ENCODE measurements at regions not wholly inside any gene's neighbourhood (a gene's known extent, or its start where the extent isn't known, plus 50 kb on each side); places are given as distances from the start of the nearest gene placed in this dataset.
"Not testable (repeated sequence)": the region's sequence is repeated elsewhere in the genome, so short reads cannot be mapped to it uniquely, and the experiment has no call there.

DNA sequence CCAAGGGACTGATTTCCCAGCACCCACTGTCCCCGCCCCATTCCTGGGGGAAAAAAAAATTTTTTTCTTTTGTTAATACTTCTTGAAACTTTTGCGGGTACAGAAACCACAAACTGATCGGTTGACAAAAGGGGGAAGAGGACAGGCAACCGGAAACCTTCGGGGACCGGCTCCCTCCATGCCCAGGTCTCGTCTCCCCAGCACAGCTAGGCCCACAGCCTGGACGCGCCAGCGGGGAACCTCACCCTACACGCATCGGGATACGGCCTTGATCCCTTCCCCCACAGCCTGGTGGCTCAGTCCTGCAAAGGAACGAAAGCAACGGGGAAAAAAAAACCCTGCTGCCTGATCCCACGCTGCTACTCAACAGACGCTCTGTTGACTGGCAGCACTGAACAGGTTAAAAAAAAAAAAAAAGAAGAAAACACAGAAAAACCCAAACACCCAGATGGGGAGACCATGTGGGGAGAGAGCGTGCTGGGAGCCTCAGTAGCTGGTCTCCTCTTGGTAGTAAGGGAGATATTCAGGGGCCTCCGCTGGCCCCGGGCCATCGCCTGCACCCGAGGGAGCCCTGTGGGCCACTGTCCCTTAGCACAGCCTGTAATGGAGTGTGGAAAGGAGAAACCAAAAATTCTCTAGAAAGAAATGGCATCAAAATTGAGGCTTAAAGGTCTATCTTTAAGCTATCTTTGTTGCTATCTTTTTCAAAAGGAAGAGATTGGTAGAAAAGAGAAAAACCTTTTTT is 185.7 kb downstream of the POTEC start:
- DNase-seq (ENCODE audit: low read depth, low spot score); H3K27ac ChIP-seq: not testable (repeated sequence)

DNA sequence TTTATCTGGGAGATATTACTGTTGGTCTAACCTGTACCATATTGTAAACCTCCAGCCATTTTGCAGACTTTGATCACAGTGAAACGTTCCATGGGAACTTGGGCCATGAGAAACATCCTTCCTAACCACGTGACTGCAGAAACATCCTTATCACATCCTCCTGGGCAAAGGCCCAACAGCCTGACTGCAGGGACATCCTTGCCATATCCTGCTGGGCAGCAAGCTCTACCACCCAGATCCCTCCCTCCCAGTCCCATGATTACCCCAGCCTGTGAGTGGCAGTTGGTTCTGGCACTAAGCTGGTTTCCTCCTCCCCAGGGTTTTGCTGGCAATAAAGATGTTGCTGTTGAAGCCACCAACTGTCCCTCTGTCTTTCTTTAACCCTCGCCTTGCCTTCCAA is 201.2 kb downstream of the POTEC start:
- not testable (repeated sequence) for H3K27ac ChIP-seq

DNA sequence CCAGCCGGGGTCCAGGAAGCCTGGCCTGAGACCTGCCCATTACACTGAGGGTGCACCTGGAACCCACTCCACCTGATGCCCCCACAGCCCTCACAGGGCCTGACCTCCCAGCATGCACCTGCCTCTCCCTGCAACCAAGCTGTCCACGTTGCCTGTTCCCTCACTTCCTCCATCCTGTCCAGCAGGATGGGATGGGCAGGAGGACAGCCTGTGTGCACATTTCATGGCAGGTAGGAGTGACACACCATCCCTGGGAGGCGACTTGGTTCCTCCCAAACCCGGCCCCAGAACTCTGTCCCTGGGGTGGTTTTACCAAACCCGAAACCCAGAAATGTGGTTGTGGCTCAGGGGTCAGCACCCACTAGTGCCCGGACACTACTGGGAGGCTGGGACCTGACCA is 203.8 kb upstream of the ZNF519 start:
- not testable (repeated sequence) for DNase-seq (ENCODE audit: low read depth, low spot score); H3K27ac ChIP-seq

More for the DNA sequence above, 201.2 kb downstream of the POTEC start:
- not testable (repeated sequence) for DNase-seq (ENCODE audit: low read depth, low spot score)

- H3K27ac ChIP-seq; DNase-seq (ENCODE audit: low read depth, low spot score): not testable (repeated sequence)
Observed at GRCh38 chr18:14321217-14321616, 189.0 kb upstream of the ZNF519 start.

GRCh38 chr18:14301255-14301654 is 169.0 kb upstream of the ZNF519 start:
- not testable (repeated sequence) for DNase-seq (ENCODE audit: low read depth, low spot score); H3K27ac ChIP-seq

GRCh38 chr18:14295081-14295480 is 162.8 kb upstream of the ZNF519 start:
- DNase-seq (ENCODE audit: low read depth, low spot score): not testable (repeated sequence)

DNA sequence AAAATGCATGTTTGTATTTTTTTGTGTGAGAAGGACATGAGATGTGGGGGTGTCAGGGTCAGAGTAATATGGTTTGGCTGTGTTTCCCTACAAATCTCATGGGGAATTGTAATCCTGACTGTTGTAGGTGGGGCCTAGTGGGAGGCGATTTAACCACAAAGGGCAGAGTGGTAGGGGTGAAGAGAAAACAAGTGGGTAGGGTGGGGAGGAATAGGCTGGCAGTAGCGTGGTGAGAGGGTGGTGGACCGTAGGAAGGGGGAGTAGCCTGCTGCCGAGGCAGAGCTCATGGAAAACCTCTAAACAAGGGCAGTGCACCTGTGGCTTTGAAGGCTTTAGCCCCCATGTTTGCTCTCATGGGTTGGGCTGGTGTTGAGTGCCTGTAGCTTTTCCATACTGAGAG is 152.8 kb upstream of the ZNF519 start:
- no peak for DNase-seq (ENCODE audit: low read depth, low spot score)
- H3K27ac ChIP-seq: no peak overlapping the region

More at GRCh38 chr18:14295081-14295480, 162.8 kb upstream of the ZNF519 start:
- not testable (repeated sequence) for H3K27ac ChIP-seq

DNA sequence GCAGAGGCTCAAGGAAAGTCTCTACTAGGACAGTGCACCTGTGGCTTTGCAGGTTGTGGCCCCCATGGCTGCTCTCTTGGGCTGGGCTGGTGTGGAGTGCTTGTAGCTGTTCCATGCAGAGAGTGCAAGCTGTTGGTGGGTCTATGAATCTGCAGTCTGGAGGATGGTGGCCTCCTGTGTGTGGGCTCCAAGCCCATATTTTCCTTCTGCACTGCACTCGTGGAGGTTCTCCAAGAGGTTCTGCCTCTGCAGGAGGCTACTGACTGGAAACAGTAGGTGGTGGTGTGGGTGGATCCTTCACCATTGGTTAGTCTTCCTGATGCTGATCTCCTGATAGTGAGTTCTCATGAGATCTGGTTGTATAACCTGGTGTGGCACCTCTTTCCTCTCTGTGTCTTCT is 143.2 kb upstream of the ZNF519 start:
- not testable (repeated sequence) for DNase-seq (ENCODE audit: low read depth, low spot score)

GRCh38 chr18:14265637-14266410 is 133.6 kb upstream of the ZNF519 start:
- DNase-seq (ENCODE audit: low read depth, low spot score); H3K27ac ChIP-seq: not testable (repeated sequence)

More for the DNA sequence above, 143.2 kb upstream of the ZNF519 start:
- not testable (repeated sequence) for H3K27ac ChIP-seq

GRCh38 chr18:14262786-14263185 is 130.6 kb upstream of the ZNF519 start:
- not testable (repeated sequence) for DNase-seq (ENCODE audit: low read depth, low spot score); H3K27ac ChIP-seq

DNA sequence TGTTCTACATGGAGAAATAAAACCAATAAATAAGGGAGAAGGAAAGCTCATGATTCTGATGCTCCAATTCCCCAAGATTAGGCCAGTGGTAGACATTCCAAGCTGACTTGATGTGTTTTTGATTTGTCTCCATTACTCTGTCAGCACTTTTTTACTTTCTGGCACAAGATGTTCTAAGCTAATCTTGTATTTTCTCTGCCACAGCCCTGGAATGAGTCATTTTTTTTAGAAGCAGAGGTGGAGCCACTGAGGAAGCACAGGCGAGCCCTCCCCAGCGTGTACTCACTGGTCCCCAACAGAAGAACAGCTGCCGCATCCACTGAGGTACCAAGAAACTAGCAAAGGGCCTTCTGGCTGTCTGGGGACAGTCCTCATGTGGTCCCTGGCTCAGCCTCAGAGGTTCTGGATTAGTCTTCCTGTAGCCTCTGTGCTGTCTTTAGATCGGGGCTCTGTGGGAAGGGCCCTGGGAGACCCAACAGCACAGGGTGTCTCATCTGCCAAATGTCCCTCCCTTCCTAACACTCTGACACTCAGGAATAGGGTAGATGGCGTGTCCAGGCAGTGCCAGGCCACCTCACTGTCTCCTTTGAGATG is 117.9 kb upstream of the ZNF519 start:
- not testable (repeated sequence) for DNase-seq (ENCODE audit: low read depth, low spot score); H3K27ac ChIP-seq

- H3K27ac ChIP-seq; DNase-seq (ENCODE audit: low read depth, low spot score): not testable (repeated sequence)
Observed at GRCh38 chr18:14239224-14239623, 107.0 kb upstream of the ZNF519 start.

DNA sequence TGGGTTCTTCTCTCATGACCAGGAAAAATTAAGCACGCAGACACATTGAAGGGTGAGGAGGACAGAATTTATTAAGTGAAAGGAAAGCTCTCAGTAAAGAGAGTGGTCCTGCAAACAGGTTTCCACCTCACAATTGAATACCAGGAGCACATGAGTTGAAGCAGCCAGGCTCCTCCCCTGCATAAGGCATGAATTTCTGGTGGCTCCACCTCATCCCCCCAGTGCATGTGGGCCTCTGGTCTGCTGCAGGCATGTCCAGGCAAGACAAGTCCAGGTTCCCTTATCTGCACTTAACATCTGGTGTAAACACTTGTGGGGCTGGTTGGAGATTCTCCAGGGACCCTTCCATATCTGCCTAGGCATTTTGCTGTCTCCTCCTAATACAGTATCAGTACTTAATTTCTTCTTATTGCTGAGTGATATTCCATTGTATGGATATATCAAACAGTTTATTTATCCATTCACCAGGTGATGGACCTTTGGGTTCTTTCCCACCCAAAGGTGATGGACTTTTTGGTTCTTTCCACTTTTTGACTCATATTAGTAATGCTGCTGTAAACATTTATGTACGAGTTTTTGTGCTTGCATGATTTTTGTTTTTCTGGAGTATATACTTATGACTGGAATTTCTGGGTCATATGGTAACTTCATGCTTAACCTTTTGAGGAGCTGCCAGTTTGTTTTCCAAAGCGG is 104.3 kb upstream of the ZNF519 start:
- not testable (repeated sequence) for H3K27ac ChIP-seq; DNase-seq (ENCODE audit: low read depth, low spot score)

DNA sequence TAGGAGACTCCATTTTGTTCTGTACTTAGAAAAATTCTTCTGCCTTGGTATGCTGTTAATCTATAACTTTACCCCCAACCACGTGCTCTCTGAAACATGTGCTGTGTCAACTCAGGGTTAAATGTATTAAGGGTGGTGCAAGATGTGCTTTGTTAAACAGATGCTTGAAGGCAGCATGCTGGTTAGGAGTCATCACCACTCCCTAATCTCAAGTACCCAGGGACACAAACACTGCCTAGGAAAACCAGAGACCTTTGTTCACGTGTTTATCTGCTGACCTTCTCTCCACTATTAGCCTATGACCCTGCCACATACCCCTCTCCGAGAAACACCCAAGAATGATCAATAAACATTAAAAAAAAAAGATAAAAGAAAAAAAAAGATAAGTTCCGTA is 93.0 kb upstream of the ZNF519 start:
- not testable (repeated sequence) for H3K27ac ChIP-seq; DNase-seq (ENCODE audit: low read depth, low spot score)

- DNase-seq (ENCODE audit: low read depth, low spot score); H3K27ac ChIP-seq: not testable (repeated sequence)
Observed at GRCh38 chr18:14224551-14225285, 92.5 kb upstream of the ZNF519 start.

DNA sequence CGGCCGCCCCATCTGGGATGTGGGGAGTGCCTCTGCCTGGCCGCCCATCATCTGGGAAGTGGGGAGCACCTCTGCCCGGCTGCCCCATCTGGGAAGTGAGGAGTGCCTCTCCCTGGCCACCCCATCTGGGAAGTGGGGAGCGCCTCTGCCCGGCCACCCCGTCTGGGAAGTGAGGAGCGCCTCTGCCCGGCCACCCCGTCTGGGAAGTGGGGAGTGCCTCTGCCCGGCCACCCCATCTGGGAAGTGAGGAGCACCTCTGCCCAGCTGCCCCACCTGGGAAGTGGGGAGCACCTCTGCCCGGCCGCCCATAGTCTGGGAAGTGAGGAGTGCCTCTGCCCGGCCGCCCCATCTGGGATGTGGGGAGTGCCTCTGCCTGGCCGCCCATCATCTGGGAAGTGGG is 91.7 kb upstream of the ZNF519 start:
- H3K27ac ChIP-seq; DNase-seq (ENCODE audit: low read depth, low spot score): not testable (repeated sequence)

GRCh38 chr18:14223231-14223822 is 91.1 kb upstream of the ZNF519 start:
- H3K27ac ChIP-seq; DNase-seq (ENCODE audit: low read depth, low spot score): not testable (repeated sequence)

GRCh38 chr18:14222354-14223221 is 90.4 kb upstream of the ZNF519 start:
- not testable (repeated sequence) for H3K27ac ChIP-seq; DNase-seq (ENCODE audit: low read depth, low spot score)

Data from epithelial cell of prostate (primary cell).